Tibial nerve (tissue), 4 donors: ENCODE measurements at regions not wholly inside any gene's neighbourhood (a gene's known extent, or its start where the extent isn't known, plus 50 kb on each side); places are given as distances from the start of the nearest gene placed in this dataset.

ENCODE experiments used
- DNase-seq, 2 donors: peaks; one replicate each; pipeline ENCODE4 v3.0.0-alpha.2; 2019; ENCODE audit warnings: low spot score in 2 of 2
- H3K27ac ChIP-seq, 4 donors: fragments of 200-600 bp; sonication (generic) in 3 of 4; one replicate each; pipeline ENCODE4 v1.5.1; 2017 to 2019; ENCODE audit warnings: mild to moderate bottlenecking in 1 of 4
- H3K27me3 ChIP-seq, 2 donors: fragments of 200-600 bp; sonication (generic) in 1 of 2; one replicate each; pipeline versions ENCODE4 v1.5.1 to v1.6.0; 2017 to 2019
- H3K36me3 ChIP-seq, 3 donors: fragments of 200-600 bp; sonication (generic); one replicate each; pipeline ENCODE4 v1.5.1; 2018 to 2019
- H3K4me1 ChIP-seq, 4 donors: fragments of 200-600 bp; sonication (generic) in 3 of 4; one replicate each; pipeline ENCODE4 v1.5.1; 2017 to 2019
- H3K4me3 ChIP-seq, 4 donors: fragments of 200-600 bp; sonication (generic) in 3 of 4; one replicate each; pipeline ENCODE4 v1.5.1; 2017 to 2019; ENCODE audit warnings: mild to moderate bottlenecking in 1 of 4, moderate library complexity in 1 of 4
- H3K9me3 ChIP-seq, 4 donors: fragments of 200-600 bp; sonication (generic) in 3 of 4; one replicate each; pipeline ENCODE4 v1.5.1; 2017 to 2019
- CTCF ChIP-seq, 5 experiments: fragments of 200-600 bp in 3 of 5; fragments of 450-650 bp in 2 of 5; sonication (generic) in 3 of 5; IDR thresholded peaks; one replicate each; pipeline ENCODE4 v1.5.1; 2016 to 2019; ENCODE audit warnings: antibody characterized with exemption in 5 of 5, mild to moderate bottlenecking in 3 of 5, moderate library complexity in 2 of 5
- EP300 ChIP-seq, 2 donors: sonication (generic); formaldehyde crosslinking; IDR thresholded peaks; one replicate each; pipeline ENCODE4 v1.6.1; 2017; ENCODE audit warnings: antibody characterized with exemption in 2 of 2, mild to moderate bottlenecking in 1 of 2
- POLR2A ChIP-seq, 2 donors: fragments of 450-650 bp; IDR thresholded peaks; one replicate each; pipeline ENCODE4 v1.6.1; 2017; ENCODE audit warnings: antibody characterized with exemption in 2 of 2, mild to moderate bottlenecking in 2 of 2, moderate library complexity in 2 of 2
- WGBS, 2 donors: methylation state at CpG; one replicate each; pipeline ENCODE4 v1.1.5; 2018; 5-methylcytosine and 5-hydroxymethylcytosine counted together

DNA sequence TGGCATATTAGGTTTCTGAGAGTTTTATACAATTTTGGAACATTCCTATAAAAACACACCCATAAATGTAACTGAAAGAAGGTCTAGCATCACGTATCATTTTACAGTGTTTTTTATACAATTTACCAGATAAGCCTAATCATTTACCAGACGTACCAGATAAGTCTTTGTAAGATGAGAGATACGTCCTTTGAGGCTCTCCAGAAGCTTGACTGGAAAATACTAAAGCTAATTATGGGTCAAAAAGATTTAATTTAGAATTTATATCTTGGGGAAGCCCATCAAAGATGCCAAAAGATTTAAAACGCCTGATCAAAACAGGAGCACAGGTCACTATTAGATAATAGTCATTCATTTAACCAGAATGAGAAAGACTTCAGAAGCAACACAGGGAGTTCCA, 55.0 kb downstream of the RGS12 start:
- DNase-seq, result no peak
- Histone ChIP-seq H3K27me3 (no peaks in the 10 kb centered on the region), H3K4me3 (no peak overlapping the region), H3K4me1 (peaks cover 0 to 17% (median 2%) of the 10 kb centered on the region in 4 donors), H3K27ac (no peak overlapping the region), H3K36me3 (peaks cover 0 to 14% (median 0%) of the 10 kb centered on the region in 3 donors), H3K9me3 (no peaks in the 10 kb centered on the region)
- 83 to 84% methylated on average over 4 of the region's 4 CpGs for WGBS, 2 donors
- no peak for TF ChIP-seq CTCF (IDR thresholded peaks at IDR 0.05)
- no peak for TF ChIP-seq EP300 (IDR thresholded peaks at IDR 0.05)
- TF ChIP-seq POLR2A (IDR thresholded peaks at IDR 0.05), result no peak

GRCh38 chr4:3348621-3349020, 55.8 kb downstream of the RGS12 start:
- no peak for DNase-seq
- no peaks in the 10 kb centered on the region for H3K9me3 ChIP-seq
- no peak overlapping the region for H3K4me3 ChIP-seq
- TF ChIP-seq POLR2A (IDR thresholded peaks at IDR 0.05), result no peak
- H3K36me3 ChIP-seq, result peaks cover 0 to 6% (median 0%) of the 10 kb centered on the region in 3 donors
- H3K27ac ChIP-seq, result no peak overlapping the region
- H3K27me3 ChIP-seq, result no peaks in the 10 kb centered on the region
- 79 to 82% methylated on average over 7 of the region's 7 CpGs for WGBS, 2 donors
- peaks cover 0 to 14% (median 2%) of the 10 kb centered on the region in 4 donors for H3K4me1 ChIP-seq

DNA sequence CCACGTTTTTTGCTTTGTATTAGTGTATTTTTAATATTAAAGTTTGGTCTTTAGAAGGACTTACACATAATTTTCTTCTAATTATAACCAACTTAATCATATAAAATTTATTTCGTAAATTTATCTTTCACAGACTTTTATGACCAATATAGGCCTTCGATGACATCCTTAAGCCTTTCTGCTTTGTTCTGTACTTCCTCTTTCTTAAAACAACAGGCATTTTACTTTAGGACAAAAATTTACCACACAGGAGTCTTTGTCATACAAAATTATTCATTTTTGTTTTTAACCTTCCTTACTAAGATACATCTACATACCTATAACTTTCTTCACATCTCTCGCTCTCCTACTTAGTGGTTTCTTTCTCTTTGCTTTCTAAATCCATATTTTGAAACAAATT, 56.3 kb downstream of the RGS12 start:
- TF ChIP-seq CTCF (IDR thresholded peaks at IDR 0.05) (no peak), POLR2A (IDR thresholded peaks at IDR 0.05) (no peak), EP300 (IDR thresholded peaks at IDR 0.05) (no peak)
- WGBS, 2 donors, result 85 to 87% methylated on average over 4 of the region's 4 CpGs

DNA sequence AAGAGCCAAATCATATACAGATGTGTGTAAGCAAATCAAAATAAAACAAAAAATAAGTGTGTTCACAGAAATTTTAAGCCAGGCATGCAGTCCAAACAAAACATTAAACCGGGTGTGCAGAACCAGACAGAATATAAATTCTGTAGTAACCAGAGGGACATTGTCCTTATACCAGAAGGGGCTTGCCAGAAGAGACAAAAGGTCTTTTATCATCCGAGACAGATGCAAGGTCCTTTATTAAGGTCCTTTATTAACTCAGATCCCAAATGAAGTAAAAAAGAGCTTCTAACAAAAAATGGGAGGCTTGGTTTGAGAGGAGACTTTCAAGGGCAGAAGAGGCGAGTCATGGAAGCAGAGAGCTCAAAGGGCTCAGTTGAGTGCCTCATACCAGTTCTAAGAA, 59.2 kb downstream of the RGS12 start:
- no peak for TF ChIP-seq POLR2A (IDR thresholded peaks at IDR 0.05)
- TF ChIP-seq EP300 (IDR thresholded peaks at IDR 0.05), result no peak
- TF ChIP-seq CTCF (IDR thresholded peaks at IDR 0.05), result no peak
- H3K27ac ChIP-seq, result no peak overlapping the region
- 45 to 57% methylated on average over 3 of the region's 3 CpGs for WGBS, 2 donors
- DNase-seq, result no peak
- H3K27me3 ChIP-seq, result no peaks in the 10 kb centered on the region
- no peaks in the 10 kb centered on the region for H3K36me3 ChIP-seq
- no peaks in the 10 kb centered on the region for H3K9me3 ChIP-seq
- H3K4me3 ChIP-seq, result no peak overlapping the region
- H3K4me1 ChIP-seq, result no peaks in the 10 kb centered on the region

More for the DNA sequence above, 56.3 kb downstream of the RGS12 start:
- no peak overlapping the region for H3K4me3 ChIP-seq
- no peak for DNase-seq
- H3K4me1 ChIP-seq, result peaks cover 0 to 14% (median 2%) of the 10 kb centered on the region in 4 donors
- no peak overlapping the region for H3K27ac ChIP-seq
- H3K36me3 ChIP-seq, result peaks cover 0 to 4% (median 0%) of the 10 kb centered on the region in 3 donors
- H3K27me3 ChIP-seq, result no peaks in the 10 kb centered on the region
- no peaks in the 10 kb centered on the region for H3K9me3 ChIP-seq

GRCh38 chr4:3352505-3352904, 59.7 kb downstream of the RGS12 start:
- WGBS, 2 donors, result 90 to 91% methylated on average over 5 of the region's 5 CpGs
- Histone ChIP-seq H3K36me3 (no peaks in the 10 kb centered on the region), H3K4me3 (no peak overlapping the region), H3K27ac (no peak overlapping the region), H3K4me1 (no peaks in the 10 kb centered on the region), H3K9me3 (peaks cover 0 to 4% (median 0%) of the 10 kb centered on the region in 4 donors), H3K27me3 (no peaks in the 10 kb centered on the region)
- DNase-seq, result no peak
- TF ChIP-seq POLR2A (IDR thresholded peaks at IDR 0.05), result no peak
- no peak for TF ChIP-seq CTCF (IDR thresholded peaks at IDR 0.05)
- no peak for TF ChIP-seq EP300 (IDR thresholded peaks at IDR 0.05)
